Thyroid gland (tissue), 4 donors: ENCODE measurements at regions not wholly inside any gene's neighbourhood (a gene's known extent, or its start where the extent isn't known, plus 50 kb on each side); places are given as distances from the start of the nearest gene placed in this dataset.
"Not testable (repeated sequence)": the region's sequence is repeated elsewhere in the genome, so short reads cannot be mapped to it uniquely, and the experiment has no call there.

ENCODE experiments used
- DNase-seq, 2 donors: peaks; one replicate each; pipeline ENCODE4 v3.0.0-alpha.2; 2019
- H3K27ac ChIP-seq, 3 donors: fragments of 200-600 bp; sonication (generic); 1 replicate in 2 of 3; 2 replicates in 1 of 3; pipeline ENCODE4 v1.5.1; 2016 to 2019; ENCODE audit warnings: mild to moderate bottlenecking in 1 of 3, moderate library complexity in 1 of 3
- H3K27me3 ChIP-seq: fragments of 200-600 bp; sonication (generic); one replicate; pipeline ENCODE4 v1.5.1; 2019
- H3K36me3 ChIP-seq, 2 donors: fragments of 200-600 bp; sonication (generic); one replicate each; pipeline ENCODE4 v1.5.1; 2016 to 2019
- H3K4me1 ChIP-seq, 2 donors: fragments of 200-600 bp; sonication (generic); one replicate each; pipeline ENCODE4 v1.5.1; 2017 to 2019
- H3K4me3 ChIP-seq, 3 donors: fragments of 200-600 bp; sonication (generic); replicated peaks in 1 of 3; 1 replicate in 2 of 3; 2 replicates in 1 of 3; pipeline ENCODE4 v1.5.1; 2016; ENCODE audit warnings: mild to moderate bottlenecking in 1 of 3
- H3K9me3 ChIP-seq: fragments of 200-600 bp; sonication (generic); one replicate; pipeline ENCODE4 v1.5.1; 2017
- CTCF ChIP-seq, 6 experiments: fragments of 200-600 bp in 3 of 6; fragments of 450-650 bp in 3 of 6; sonication (generic) in 3 of 6; IDR thresholded peaks; one replicate each; pipeline ENCODE4 v1.5.1; 2016 to 2019; ENCODE audit warnings: antibody characterized with exemption in 6 of 6, mild to moderate bottlenecking in 2 of 6, inconsistent platforms in 1 of 6, moderate library complexity in 1 of 6
- POLR2A ChIP-seq, 2 donors: fragments of 450-650 bp; IDR thresholded peaks; one replicate each; pipeline ENCODE4 v1.6.1; 2017; ENCODE audit warnings: antibody characterized with exemption in 2 of 2, mild to moderate bottlenecking in 2 of 2, moderate library complexity in 1 of 2
- WGBS, 2 donors: methylation state at CpG; one replicate each; pipeline ENCODE4 v1.1.5; 2017; 5-methylcytosine and 5-hydroxymethylcytosine counted together
- intact Hi-C: fragments of 100-400 bp; cut with DNase I; formaldehyde crosslinking; loops from one replicate; pipeline ENCODE4 v1.15.1; 2023

- no peaks in the 10 kb centered on the region for H3K36me3 ChIP-seq
- no peak for TF ChIP-seq POLR2A (IDR thresholded peaks at IDR 0.05)
- 57 to 65% methylated on average over 2 of the region's 2 CpGs for WGBS, 2 donors
- no peaks in the 10 kb centered on the region for H3K4me1 ChIP-seq
- H3K4me3 ChIP-seq = no peak overlapping the region
- H3K27me3 ChIP-seq = no peaks in the 10 kb centered on the region
- DNase-seq = no peak
- intact Hi-C loops = no loop called here
- no peak overlapping the region for H3K27ac ChIP-seq
- no peaks in the 10 kb centered on the region for H3K9me3 ChIP-seq
Observed at GRCh38 chr20:26167499-26167898, 470.8 kb upstream of the ZNF337 start.

- H3K36me3 ChIP-seq = no peaks in the 10 kb centered on the region
- intact Hi-C loops = no loop called here
- no peak overlapping the region for H3K27ac ChIP-seq
- no peak overlapping the region for H3K4me3 ChIP-seq
- H3K27me3 ChIP-seq = no peaks in the 10 kb centered on the region
- no peaks in the 10 kb centered on the region for H3K4me1 ChIP-seq
- WGBS, 2 donors = 82 to 84% methylated on average over 2 of the region's 2 CpGs
- TF ChIP-seq CTCF (IDR thresholded peaks at IDR 0.05) (no peak), POLR2A (IDR thresholded peaks at IDR 0.05) (no peak)
- DNase-seq = no peak
- no peaks in the 10 kb centered on the region for H3K9me3 ChIP-seq
Observed at GRCh38 chr20:26163890-26164289, 467.2 kb upstream of the ZNF337 start.

- DNase-seq, H3K27me3 ChIP-seq, H3K4me3 ChIP-seq, H3K36me3 ChIP-seq, H3K4me1 ChIP-seq, intact Hi-C loops, H3K27ac ChIP-seq, H3K9me3 ChIP-seq: not testable (repeated sequence)
- WGBS, 2 donors = 84 to 94% methylated on average over 5 of the region's 5 CpGs
Observed at GRCh38 chr20:26163151-26163550, 466.5 kb upstream of the ZNF337 start.

GRCh38 chr20:26161741-26162140, 465.1 kb upstream of the ZNF337 start:
- H3K36me3 ChIP-seq, DNase-seq, H3K4me3 ChIP-seq, H3K27me3 ChIP-seq, H3K4me1 ChIP-seq, H3K9me3 ChIP-seq, intact Hi-C loops, H3K27ac ChIP-seq: not testable (repeated sequence)
- WGBS, 2 donors = 87 to 90% methylated on average over 3 of the region's 3 CpGs

GRCh38 chr20:26160916-26161315, 464.3 kb upstream of the ZNF337 start:
- DNase-seq, H3K27me3 ChIP-seq, H3K27ac ChIP-seq, intact Hi-C loops, H3K4me3 ChIP-seq, H3K4me1 ChIP-seq, H3K36me3 ChIP-seq, H3K9me3 ChIP-seq: not testable (repeated sequence)
- WGBS, 2 donors = 15% methylated on average over 2 of the region's 2 CpGs

GRCh38 chr20:26154224-26154623, 457.6 kb upstream of the ZNF337 start:
- no peak overlapping the region for H3K27ac ChIP-seq
- H3K4me1 ChIP-seq = no peaks in the 10 kb centered on the region
- 77 to 82% methylated on average over 3 of the region's 3 CpGs for WGBS, 2 donors
- no peak for TF ChIP-seq POLR2A (IDR thresholded peaks at IDR 0.05)
- TF ChIP-seq CTCF (IDR thresholded peaks at IDR 0.05) = no peak
- no peak for DNase-seq
- H3K4me3 ChIP-seq = no peak overlapping the region
- H3K27me3 ChIP-seq = no peaks in the 10 kb centered on the region
- no peaks in the 10 kb centered on the region for H3K36me3 ChIP-seq
- no peaks in the 10 kb centered on the region for H3K9me3 ChIP-seq
- intact Hi-C loops = no loop called here

GRCh38 chr20:26135325-26136110, 438.9 kb upstream of the ZNF337 start:
- Histone ChIP-seq H3K4me1 (no peaks in the 10 kb centered on the region), H3K36me3 (no peaks in the 10 kb centered on the region), H3K4me3 (no peak overlapping the region), H3K27me3 (no peaks in the 10 kb centered on the region), H3K27ac (no peak overlapping the region), H3K9me3 (no peaks in the 10 kb centered on the region)
- TF ChIP-seq CTCF (IDR thresholded peaks at IDR 0.05) (no peak), POLR2A (IDR thresholded peaks at IDR 0.05) (no peak)
- 93% methylated on average over 19 of the region's 19 CpGs for WGBS, 2 donors
- intact Hi-C loops = no loop called here
- no peak for DNase-seq
